SJCRH30 (cell line): ENCODE measurements at regions not wholly inside any gene's neighbourhood (a gene's known extent, or its start where the extent isn't known, plus 50 kb on each side); places are given as distances from the start of the nearest gene placed in this dataset.
A peak's percentile ranks its signal among the peaks of the same experiment; 100 is the strongest.

Source experiments
- DNase-seq, 2 experiments: peaks; one replicate each; pipeline ENCODE4 v3.0.0-alpha.2; 2015 to 2020
- H3K27ac ChIP-seq: fragments of 250-450 bp; sonication (Bioruptor Pico); 2 replicates; pipeline ENCODE4 v1.5.1; 2020; ENCODE audit warnings: mild to moderate bottlenecking, moderate library complexity
- H3K27me3 ChIP-seq: fragments of 250-450 bp; sonication (Bioruptor Pico); 2 replicates; pipeline ENCODE4 v1.5.1; 2020; ENCODE audit warnings: mild to moderate bottlenecking, moderate library complexity
- H3K36me3 ChIP-seq: fragments of 250-450 bp; sonication (Bioruptor Pico); 2 replicates; pipeline ENCODE4 v1.5.1; 2020; ENCODE audit warnings: mild to moderate bottlenecking, moderate library complexity
- H3K4me1 ChIP-seq: fragments of 250-450 bp; sonication (Bioruptor Pico); 2 replicates; pipeline ENCODE4 v1.5.1; 2020; ENCODE audit warnings: mild to moderate bottlenecking, moderate library complexity
- H3K4me3 ChIP-seq: fragments of 250-450 bp; sonication (Bioruptor Pico); 2 replicates; pipeline ENCODE4 v1.5.1; 2020; ENCODE audit warnings: mild to moderate bottlenecking, moderate library complexity
- H3K9me3 ChIP-seq: fragments of 250-450 bp; sonication (Bioruptor Pico); replicated peaks from 2 replicates; pipeline ENCODE4 v1.5.1; 2020; ENCODE audit warnings: mild to moderate bottlenecking, moderate library complexity

- Histone ChIP-seq H3K9me3 (no peaks in the 10 kb centered on the region), H3K36me3 (no peaks in the 10 kb centered on the region), H3K4me3 (no peak overlapping the region), H3K4me1 (no peaks in the 10 kb centered on the region), H3K27me3 (no peaks in the 10 kb centered on the region), H3K27ac (no peak overlapping the region)
- no peak for DNase-seq
Measured at GRCh38 chr7:21154614-21155013, 273.3 kb upstream of the SP4 start.

- Histone ChIP-seq H3K4me1 (0 out of 2 replicates have a peak, but pooled peaks cover 8% of the 10 kb centered on the region), H3K4me3 (no peak overlapping the region), H3K36me3 (no peaks in the 10 kb centered on the region), H3K9me3 (no peaks in the 10 kb centered on the region), H3K27me3 (no peaks in the 10 kb centered on the region), H3K27ac (no peak overlapping the region)
- no peak for DNase-seq
Measured at GRCh38 chr7:21159506-21159905, 268.4 kb upstream of the SP4 start.

- peak in 1 of 2 experiments; percentile 20 for DNase-seq
- Histone ChIP-seq H3K4me1 (0 out of 2 replicates have a peak, but pooled peaks cover 8% of the 10 kb centered on the region), H3K27ac (no peak overlapping the region), H3K36me3 (no peaks in the 10 kb centered on the region), H3K9me3 (no peaks in the 10 kb centered on the region), H3K27me3 (no peaks in the 10 kb centered on the region), H3K4me3 (no peak overlapping the region)
Measured at GRCh38 chr7:21160401-21160800, 267.5 kb upstream of the SP4 start.

GRCh38 chr7:21167942-21168341 lies 259.9 kb upstream of the SP4 start:
- Histone ChIP-seq H3K36me3 (no peaks in the 10 kb centered on the region), H3K9me3 (no peaks in the 10 kb centered on the region), H3K4me1 (no peaks in the 10 kb centered on the region), H3K27me3 (no peaks in the 10 kb centered on the region), H3K27ac (no peak overlapping the region), H3K4me3 (no peak overlapping the region)
- DNase-seq: no peak

- H3K36me3 ChIP-seq: no peaks in the 10 kb centered on the region
- no peak overlapping the region for H3K27ac ChIP-seq
- H3K4me3 ChIP-seq: no peak overlapping the region
- no peak for DNase-seq
- peaks cover 6% of the 10 kb centered on the region; the same call in 1 of the 2 replicates for H3K4me1 ChIP-seq
- no peaks in the 10 kb centered on the region for H3K27me3 ChIP-seq
- no peaks in the 10 kb centered on the region for H3K9me3 ChIP-seq
Measured at GRCh38 chr7:21169667-21170580, 258.0 kb upstream of the SP4 start.

- H3K27me3 ChIP-seq: no peaks in the 10 kb centered on the region
- no peaks in the 10 kb centered on the region for H3K36me3 ChIP-seq
- peaks cover 6% of the 10 kb centered on the region; the same call in 1 of the 2 replicates for H3K4me1 ChIP-seq
- DNase-seq: no peak
- H3K4me3 ChIP-seq: no peak overlapping the region
- H3K9me3 ChIP-seq: no peaks in the 10 kb centered on the region
- H3K27ac ChIP-seq: no peak overlapping the region
Measured at GRCh38 chr7:21172800-21173199, 255.1 kb upstream of the SP4 start.

GRCh38 chr7:21173436-21173835 lies 254.4 kb upstream of the SP4 start:
- H3K9me3 ChIP-seq: no peaks in the 10 kb centered on the region

GRCh38 chr7:21175714-21176113 lies 252.2 kb upstream of the SP4 start:
- peaks cover 6% of the 10 kb centered on the region; the same call in 1 of the 2 replicates for H3K4me1 ChIP-seq
- no peaks in the 10 kb centered on the region for H3K9me3 ChIP-seq
- DNase-seq: no peak
- H3K36me3 ChIP-seq: no peaks in the 10 kb centered on the region
- H3K4me3 ChIP-seq: no peak overlapping the region
- H3K27ac ChIP-seq: no peak overlapping the region
- no peaks in the 10 kb centered on the region for H3K27me3 ChIP-seq

More at GRCh38 chr7:21173436-21173835, 254.4 kb upstream of the SP4 start:
- peak; percentile 6 to 45 for DNase-seq
- Histone ChIP-seq H3K4me1 (peaks cover 6% of the 10 kb centered on the region; the same call in 1 of the 2 replicates), H3K27me3 (no peaks in the 10 kb centered on the region), H3K4me3 (no peak overlapping the region), H3K27ac (no peak overlapping the region), H3K36me3 (no peaks in the 10 kb centered on the region)

GRCh38 chr7:21184942-21185652 lies 242.8 kb upstream of the SP4 start:
- H3K9me3 ChIP-seq: no peaks in the 10 kb centered on the region
- H3K4me3 ChIP-seq: no peak overlapping the region
- DNase-seq: no peak
- no peaks in the 10 kb centered on the region for H3K4me1 ChIP-seq
- no peak overlapping the region for H3K27ac ChIP-seq
- no peaks in the 10 kb centered on the region for H3K36me3 ChIP-seq
- no peaks in the 10 kb centered on the region for H3K27me3 ChIP-seq

GRCh38 chr7:21185653-21186265 lies 242.1 kb upstream of the SP4 start:
- H3K4me3 ChIP-seq: no peak overlapping the region
- no peaks in the 10 kb centered on the region for H3K4me1 ChIP-seq
- H3K27ac ChIP-seq: no peak overlapping the region
- H3K36me3 ChIP-seq: no peaks in the 10 kb centered on the region
- H3K27me3 ChIP-seq: no peaks in the 10 kb centered on the region
- no peaks in the 10 kb centered on the region for H3K9me3 ChIP-seq
- DNase-seq: no peak

- H3K27ac ChIP-seq: no peak overlapping the region
- H3K9me3 ChIP-seq: no peaks in the 10 kb centered on the region
- H3K4me1 ChIP-seq: no peaks in the 10 kb centered on the region
- H3K27me3 ChIP-seq: no peaks in the 10 kb centered on the region
- no peaks in the 10 kb centered on the region for H3K36me3 ChIP-seq
- no peak for DNase-seq
- H3K4me3 ChIP-seq: no peak overlapping the region
Measured at GRCh38 chr7:21191321-21192073, 236.4 kb upstream of the SP4 start.

- Histone ChIP-seq H3K36me3 (no peaks in the 10 kb centered on the region), H3K27ac (no peak overlapping the region), H3K4me3 (no peak overlapping the region), H3K9me3 (no peaks in the 10 kb centered on the region), H3K4me1 (no peaks in the 10 kb centered on the region), H3K27me3 (no peaks in the 10 kb centered on the region)
- DNase-seq: no peak
Measured at GRCh38 chr7:21192657-21193056, 235.2 kb upstream of the SP4 start.

- H3K27me3 ChIP-seq: no peaks in the 10 kb centered on the region
- no peaks in the 10 kb centered on the region for H3K4me1 ChIP-seq
- H3K9me3 ChIP-seq: no peaks in the 10 kb centered on the region
- no peaks in the 10 kb centered on the region for H3K36me3 ChIP-seq
- no peak for DNase-seq
- H3K4me3 ChIP-seq: no peak overlapping the region
- no peak overlapping the region for H3K27ac ChIP-seq
Measured at GRCh38 chr7:21193895-21194294, 234.0 kb upstream of the SP4 start.

- no peaks in the 10 kb centered on the region for H3K36me3 ChIP-seq
- H3K9me3 ChIP-seq: no peaks in the 10 kb centered on the region
- H3K27ac ChIP-seq: no peak overlapping the region
- no peak overlapping the region for H3K4me3 ChIP-seq
- no peaks in the 10 kb centered on the region for H3K4me1 ChIP-seq
- H3K27me3 ChIP-seq: no peaks in the 10 kb centered on the region
- no peak for DNase-seq
Measured at GRCh38 chr7:21194936-21195335, 232.9 kb upstream of the SP4 start.
